ENCODE measurements at regions not wholly inside any gene's neighbourhood (a gene's known extent, or its start where the extent isn't known, plus 50 kb on each side); places are given as distances from the start of the nearest gene placed in this dataset.

- no peak for DNase-seq
- intact Hi-C loops (cut with DNase I), result no loop called here
- no peak overlapping the region for H3K4me3 ChIP-seq (replicated peaks in 1 of 3)
- no peaks in the 10 kb centered on the region for H3K4me1 ChIP-seq
- H3K27me3 ChIP-seq, result no peaks in the 10 kb centered on the region
- H3K27ac ChIP-seq, result no peak overlapping the region
- TF ChIP-seq POLR2A (IDR thresholded peaks at IDR 0.05) (no peak), CTCF (IDR thresholded peaks at IDR 0.05) (no peak)
- H3K9me3 ChIP-seq, result no peaks in the 10 kb centered on the region
- no peaks in the 10 kb centered on the region for H3K36me3 ChIP-seq
These were observed 811.7 kb upstream of the GRAMD2B start for GRCh38 chr5:125611541-125611940.

GRCh38 chr5:125612181-125612721 is 811.0 kb upstream of the GRAMD2B start:
- no peaks in the 10 kb centered on the region for H3K27me3 ChIP-seq
- no peak overlapping the region for H3K4me3 ChIP-seq (replicated peaks in 1 of 3)
- TF ChIP-seq POLR2A (IDR thresholded peaks at IDR 0.05) (no peak), CTCF (IDR thresholded peaks at IDR 0.05) (no peak)
- WGBS, 2 donors, result 84 to 85% methylated on average over 15 of the region's 15 CpGs
- peak; percentile 6 to 7 for DNase-seq
- intact Hi-C loops (cut with DNase I), result no loop called here
- H3K36me3 ChIP-seq, result no peaks in the 10 kb centered on the region
- no peaks in the 10 kb centered on the region for H3K4me1 ChIP-seq
- H3K9me3 ChIP-seq, result no peaks in the 10 kb centered on the region
- no peak overlapping the region for H3K27ac ChIP-seq

- Histone ChIP-seq H3K4me1 (no peaks in the 10 kb centered on the region), H3K4me3 (replicated peaks in 1 of 3) (no peak overlapping the region), H3K27ac (no peak overlapping the region), H3K36me3 (no peaks in the 10 kb centered on the region), H3K9me3 (no peaks in the 10 kb centered on the region), H3K27me3 (no peaks in the 10 kb centered on the region)
- TF ChIP-seq CTCF (IDR thresholded peaks at IDR 0.05) (no peak), POLR2A (IDR thresholded peaks at IDR 0.05) (no peak)
- DNase-seq, result no peak
- intact Hi-C loops (cut with DNase I), result no loop called here
These were observed 810.4 kb upstream of the GRAMD2B start for GRCh38 chr5:125612776-125613175.

- Histone ChIP-seq H3K4me3 (replicated peaks in 1 of 3) (no peak overlapping the region), H3K36me3 (no peaks in the 10 kb centered on the region), H3K27me3 (no peaks in the 10 kb centered on the region), H3K9me3 (no peaks in the 10 kb centered on the region), H3K4me1 (no peaks in the 10 kb centered on the region), H3K27ac (no peak overlapping the region)
- intact Hi-C loops (cut with DNase I), result no loop called here
- WGBS, 2 donors, result 96 to 97% methylated on average over 1 of the region's 1 CpG
- TF ChIP-seq POLR2A (IDR thresholded peaks at IDR 0.05) (no peak), CTCF (IDR thresholded peaks at IDR 0.05) (no peak)
- no peak for DNase-seq
These were observed 793.0 kb upstream of the GRAMD2B start for GRCh38 chr5:125630237-125630636.

GRCh38 chr5:125633523-125633922 is 789.7 kb upstream of the GRAMD2B start:
- H3K36me3 ChIP-seq, result no peaks in the 10 kb centered on the region
- 82 to 96% methylated on average over 1 of the region's 1 CpG for WGBS, 2 donors
- intact Hi-C loops (cut with DNase I), result no loop called here
- no peak for DNase-seq
- TF ChIP-seq POLR2A (IDR thresholded peaks at IDR 0.05), result no peak
- TF ChIP-seq CTCF (IDR thresholded peaks at IDR 0.05), result no peak
- H3K9me3 ChIP-seq, result no peaks in the 10 kb centered on the region
- H3K4me1 ChIP-seq, result no peaks in the 10 kb centered on the region
- no peak overlapping the region for H3K27ac ChIP-seq
- H3K27me3 ChIP-seq, result no peaks in the 10 kb centered on the region
- H3K4me3 ChIP-seq (replicated peaks in 1 of 3), result no peak overlapping the region
